ENCODE measurements at regions not wholly inside any gene's neighbourhood (a gene's known extent, or its start where the extent isn't known, plus 50 kb on each side); places are given as distances from the start of the nearest gene placed in this dataset.

DNA sequence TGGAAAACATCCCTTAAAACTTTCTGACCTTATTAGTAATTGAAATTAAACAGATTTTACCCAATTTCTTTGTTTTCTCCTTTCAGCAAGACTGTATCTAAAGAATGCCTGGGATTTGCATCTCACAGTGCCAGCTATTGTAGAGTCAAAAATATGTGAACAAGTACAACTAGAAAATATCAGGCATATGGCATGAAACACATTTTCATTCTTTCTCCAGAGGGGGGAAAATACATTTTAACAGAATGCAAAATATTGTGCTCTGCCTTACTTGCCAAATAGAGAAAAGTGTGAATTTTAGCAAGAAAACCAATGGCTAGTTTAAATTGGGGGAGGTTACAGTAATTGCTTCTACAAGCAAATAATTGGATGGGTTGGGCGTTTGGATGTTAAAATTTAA lies 366.6 kb upstream of the FIGN start:
- ChIA-PET POLR2A (no interaction called here), CTCF (interaction anchor here (0.6 kb wide), 1 partner anchor 286 kb away, joined by 3 read pairs; no protein-coding TSS in a partner anchor)
- H3K36me3 ChIP-seq (ENCODE audit: control insufficient read depth in 2 of 2, insufficient read depth in 1 of 2, low read length in 2 of 2): no peaks in the 10 kb centered on the region
- no peaks in the 10 kb centered on the region for H3K9me3 ChIP-seq (ENCODE audit: control insufficient read depth, insufficient read depth, low read depth, low read length)
- no peak overlapping the region for H3K27ac ChIP-seq (ENCODE audit: extremely low read depth, low read depth, low read length)
- no peak overlapping the region for H3K4me3 ChIP-seq (ENCODE audit: low read depth, low read length)
- no peak for TF ChIP-seq SETDB1 (IDR thresholded peaks at IDR 0.05; ENCODE audit: insufficient read length, low read length)
- H3K4me1 ChIP-seq (ENCODE audit: control insufficient read depth, insufficient read depth, low read length): no peaks in the 10 kb centered on the region; the same call in 1 of the 2 replicates

DNA sequence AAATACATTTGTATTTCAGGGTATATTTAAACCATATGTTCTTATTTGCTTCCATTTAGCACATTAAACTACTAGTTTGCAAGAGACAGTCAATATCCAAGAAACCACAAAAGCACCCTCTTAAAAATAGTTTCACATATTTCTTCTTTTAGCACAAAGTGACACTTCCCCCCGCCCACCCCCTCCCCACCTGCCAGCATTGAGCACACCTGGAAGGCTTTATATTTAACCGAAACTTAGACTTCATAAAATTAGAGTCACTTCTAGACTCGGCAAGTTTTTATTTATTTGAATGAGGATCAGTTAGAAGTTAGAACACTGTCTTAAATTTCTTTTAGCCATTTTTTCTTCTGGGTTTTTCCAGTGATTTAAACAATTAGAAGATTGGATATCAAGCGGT lies 355.9 kb upstream of the FIGN start:
- Histone ChIP-seq H3K4me1 (ENCODE audit: control insufficient read depth, insufficient read depth, low read length) (no peaks in the 10 kb centered on the region), H3K27ac (ENCODE audit: extremely low read depth, low read depth, low read length) (no peak overlapping the region), H3K36me3 (ENCODE audit: control insufficient read depth in 2 of 2, insufficient read depth in 1 of 2, low read length in 2 of 2) (no peaks in the 10 kb centered on the region), H3K9me3 (ENCODE audit: control insufficient read depth, insufficient read depth, low read depth, low read length) (no peaks in the 10 kb centered on the region), H3K4me3 (ENCODE audit: low read depth, low read length) (no peak overlapping the region)
- TF ChIP-seq ZNF114 (tag by site-specific recombination; IDR thresholded peaks at IDR 0.05) (no peak), GLIS1 (tag by site-specific recombination; IDR thresholded peaks at IDR 0.05) (no peak), ZNF707 (tag by site-specific recombination; IDR thresholded peaks at IDR 0.05) (no peak), ZNF549 (tag by site-specific recombination; IDR thresholded peaks at IDR 0.05) (no peak), ZIC2 (tag by site-specific recombination; IDR thresholded peaks at IDR 0.05) (no peak), ZNF140 (tag by site-specific recombination; IDR thresholded peaks at IDR 0.05) (no peak), ZNF785 (tag by site-specific recombination; IDR thresholded peaks at IDR 0.05) (no peak), KLF8 (tag by site-specific recombination; IDR thresholded peaks at IDR 0.05) (no peak), ZNF776 (tag by site-specific recombination; IDR thresholded peaks at IDR 0.05; ENCODE audit: borderline replicate concordance) (no peak), YY1 (tag by site-specific recombination; IDR thresholded peaks at IDR 0.05) (no peak), ZBTB7A (tag by site-specific recombination; IDR thresholded peaks at IDR 0.05; ENCODE audit: low read depth) (no peak)
- TF ChIP-seq, protein P1, sequence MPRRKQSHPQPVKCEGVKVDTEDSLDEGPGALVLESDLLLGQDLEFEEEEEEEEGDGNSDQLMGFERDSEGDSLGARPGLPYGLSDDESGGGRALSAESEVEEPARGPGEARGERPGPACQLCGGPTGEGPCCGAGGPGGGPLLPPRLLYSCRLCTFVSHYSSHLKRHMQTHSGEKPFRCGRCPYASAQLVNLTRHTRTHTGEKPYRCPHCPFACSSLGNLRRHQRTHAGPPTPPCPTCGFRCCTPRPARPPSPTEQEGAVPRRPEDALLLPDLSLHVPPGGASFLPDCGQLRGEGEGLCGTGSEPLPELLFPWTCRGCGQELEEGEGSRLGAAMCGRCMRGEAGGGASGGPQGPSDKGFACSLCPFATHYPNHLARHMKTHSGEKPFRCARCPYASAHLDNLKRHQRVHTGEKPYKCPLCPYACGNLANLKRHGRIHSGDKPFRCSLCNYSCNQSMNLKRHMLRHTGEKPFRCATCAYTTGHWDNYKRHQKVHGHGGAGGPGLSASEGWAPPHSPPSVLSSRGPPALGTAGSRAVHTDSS (tag by site-specific recombination; IDR thresholded peaks at IDR 0.05): no peak
- TF ChIP-seq, protein P2, sequence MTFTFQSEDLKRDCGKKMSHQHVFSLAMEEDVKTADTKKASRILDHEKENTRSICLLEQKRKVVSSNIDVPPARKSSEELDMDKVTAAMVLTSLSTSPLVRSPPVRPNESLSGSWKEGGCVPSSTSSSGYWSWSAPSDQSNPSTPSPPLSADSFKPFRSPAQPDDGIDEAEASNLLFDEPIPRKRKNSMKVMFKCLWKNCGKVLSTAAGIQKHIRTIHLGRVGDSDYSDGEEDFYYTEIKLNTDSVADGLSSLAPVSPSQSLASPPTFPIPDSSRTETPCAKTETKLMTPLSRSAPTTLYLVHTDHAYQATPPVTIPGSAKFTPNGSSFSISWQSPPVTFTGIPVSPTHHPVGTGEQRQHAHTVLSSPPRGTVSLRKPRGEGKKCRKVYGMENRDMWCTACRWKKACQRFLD (tag by site-specific recombination; IDR thresholded peaks at IDR 0.05): no peak
- TF ChIP-seq, protein P3, sequence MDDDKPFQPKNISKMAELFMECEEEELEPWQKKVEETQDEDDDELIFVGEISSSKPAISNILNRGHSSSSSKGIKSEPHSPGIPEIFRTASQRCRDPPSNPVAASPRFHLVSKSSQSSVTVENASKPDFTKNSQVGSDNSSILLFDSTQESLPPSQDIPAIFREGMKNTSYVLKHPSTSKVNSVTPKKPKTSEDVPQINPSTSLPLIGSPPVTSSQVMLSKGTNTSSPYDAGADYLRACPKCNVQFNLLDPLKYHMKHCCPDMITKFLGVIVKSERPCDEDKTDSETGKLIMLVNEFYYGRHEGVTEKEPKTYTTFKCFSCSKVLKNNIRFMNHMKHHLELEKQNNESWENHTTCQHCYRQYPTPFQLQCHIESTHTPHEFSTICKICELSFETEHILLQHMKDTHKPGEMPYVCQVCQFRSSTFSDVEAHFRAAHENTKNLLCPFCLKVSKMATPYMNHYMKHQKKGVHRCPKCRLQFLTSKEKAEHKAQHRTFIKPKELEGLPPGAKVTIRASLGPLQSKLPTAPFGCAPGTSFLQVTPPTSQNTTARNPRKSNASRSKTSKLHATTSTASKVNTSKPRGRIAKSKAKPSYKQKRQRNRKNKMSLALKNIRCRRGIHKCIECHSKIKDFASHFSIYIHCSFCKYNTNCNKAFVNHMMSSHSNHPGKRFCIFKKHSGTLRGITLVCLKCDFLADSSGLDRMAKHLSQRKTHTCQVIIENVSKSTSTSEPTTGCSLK (tag by site-specific recombination; IDR thresholded peaks at IDR 0.05): no peak
- TF ChIP-seq, protein P4, sequence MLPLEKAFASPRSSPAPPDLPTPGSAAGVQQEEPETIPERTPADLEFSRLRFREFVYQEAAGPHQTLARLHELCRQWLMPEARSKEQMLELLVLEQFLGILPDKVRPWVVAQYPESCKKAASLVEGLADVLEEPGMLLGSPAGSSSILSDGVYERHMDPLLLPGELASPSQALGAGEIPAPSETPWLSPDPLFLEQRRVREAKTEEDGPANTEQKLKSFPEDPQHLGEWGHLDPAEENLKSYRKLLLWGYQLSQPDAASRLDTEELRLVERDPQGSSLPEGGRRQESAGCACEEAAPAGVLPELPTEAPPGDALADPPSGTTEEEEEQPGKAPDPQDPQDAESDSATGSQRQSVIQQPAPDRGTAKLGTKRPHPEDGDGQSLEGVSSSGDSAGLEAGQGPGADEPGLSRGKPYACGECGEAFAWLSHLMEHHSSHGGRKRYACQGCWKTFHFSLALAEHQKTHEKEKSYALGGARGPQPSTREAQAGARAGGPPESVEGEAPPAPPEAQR (tag by site-specific recombination; IDR thresholded peaks at IDR 0.05): no peak
- POLR2A ChIA-PET: no interaction called here
- CTCF ChIA-PET: interaction anchor here (0.5 kb wide), 2 partner anchors 45 to 926 kb away, joined by 3 to 6 read pairs; no protein-coding TSS in a partner anchor

DNA sequence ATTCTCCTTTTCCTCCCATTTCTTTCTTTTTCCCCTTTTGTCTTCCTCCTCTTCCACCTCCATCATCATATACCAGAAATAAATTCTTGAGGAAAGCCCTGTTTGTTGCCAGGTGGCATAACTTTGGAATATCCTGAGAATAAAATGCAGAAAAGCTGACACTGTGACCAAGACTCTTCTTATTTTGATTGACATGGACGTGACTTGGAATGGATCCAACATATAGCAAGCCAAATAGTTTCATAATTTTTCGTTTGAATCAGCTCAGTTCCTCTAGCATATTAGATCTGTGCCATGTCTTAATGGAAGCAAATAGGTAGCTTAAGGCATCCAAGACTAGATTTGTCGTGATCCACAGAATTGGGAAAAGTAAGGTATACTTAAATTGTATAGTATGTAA lies 354.7 kb upstream of the FIGN start:
- H3K36me3 ChIP-seq (ENCODE audit: control insufficient read depth in 2 of 2, insufficient read depth in 1 of 2, low read length in 2 of 2): no peaks in the 10 kb centered on the region

More for the DNA sequence above, 354.7 kb upstream of the FIGN start:
- Histone ChIP-seq H3K4me1 (ENCODE audit: control insufficient read depth, insufficient read depth, low read length) (no peaks in the 10 kb centered on the region), H3K9me3 (ENCODE audit: control insufficient read depth, insufficient read depth, low read depth, low read length) (no peaks in the 10 kb centered on the region), H3K27ac (ENCODE audit: extremely low read depth, low read depth, low read length) (no peak overlapping the region), H3K4me3 (ENCODE audit: low read depth, low read length) (no peak overlapping the region)
- ChIA-PET POLR2A (no interaction called here), CTCF (no interaction called here)
- TF ChIP-seq IKZF3 (tag by site-specific recombination; IDR thresholded peaks at IDR 0.05) (no peak), ZNF510 (tag by site-specific recombination; IDR thresholded peaks at IDR 0.05; ENCODE audit: insufficient replicate concordance) (no peak), ZNF223 (tag by site-specific recombination; IDR thresholded peaks at IDR 0.05) (no peak), ZNF174 (tag by site-specific recombination; IDR thresholded peaks at IDR 0.05) (no peak), ZNF48 (tag by site-specific recombination; IDR thresholded peaks at IDR 0.05) (no peak)
- TF ChIP-seq, protein P5, sequence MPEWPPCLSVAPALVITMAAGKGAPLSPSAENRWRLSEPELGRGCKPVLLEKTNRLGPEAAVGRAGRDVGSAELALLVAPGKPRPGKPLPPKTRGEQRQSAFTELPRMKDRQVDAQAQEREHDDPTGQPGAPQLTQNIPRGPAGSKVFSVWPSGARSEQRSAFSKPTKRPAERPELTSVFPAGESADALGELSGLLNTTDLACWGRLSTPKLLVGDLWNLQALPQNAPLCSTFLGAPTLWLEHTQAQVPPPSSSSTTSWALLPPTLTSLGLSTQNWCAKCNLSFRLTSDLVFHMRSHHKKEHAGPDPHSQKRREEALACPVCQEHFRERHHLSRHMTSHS (tag by site-specific recombination; IDR thresholded peaks at IDR 0.05): no peak

Measured in HEK293 (cell line).